Kidney (tissue), 13 donors: ENCODE measurements at regions not wholly inside any gene's neighbourhood (a gene's known extent, or its start where the extent isn't known, plus 50 kb on each side); places are given as distances from the start of the nearest gene placed in this dataset.

Source experiments
- DNase-seq, 5 donors: peaks; one replicate each; pipeline ENCODE4 v3.0.0-alpha.2; 2013 to 2020
- FAIRE-seq: peaks from 2 replicates; lab custom pipeline; 2012; peaks lifted over from hg19 to GRCh38; lab: Jason Lieb, UNC
- H3K27ac ChIP-seq, 2 donors: one replicate each; pipeline ENCODE4 v1.7.0; 2013; ENCODE audit warnings: low read depth in 2 of 2, low read length in 2 of 2, inconsistent platforms in 1 of 2
- H3K27me3 ChIP-seq: one replicate; pipeline ENCODE4 v1.7.1; 2013; ENCODE audit warnings: low read length, inconsistent platforms; ENCODE audit not compliant: control insufficient read depth, insufficient read depth
- H3K36me3 ChIP-seq, 3 donors: one replicate each; pipeline versions ENCODE4 v1.7.0 to v1.7.1; 2013; ENCODE audit warnings: low read length in 3 of 3, control low read depth in 1 of 3, inconsistent platforms in 1 of 3; ENCODE audit not compliant: insufficient read depth in 3 of 3, control insufficient read depth in 2 of 3
- H3K4me1 ChIP-seq, 3 donors: one replicate each; pipeline versions ENCODE4 v1.7.0 to v1.7.1; 2013; ENCODE audit warnings: low read length in 3 of 3, inconsistent platforms in 1 of 3, low read depth in 1 of 3; ENCODE audit not compliant: control insufficient read depth in 2 of 3, insufficient read depth in 2 of 3
- H3K4me3 ChIP-seq, 3 donors: one replicate each; pipeline versions ENCODE4 v1.7.0 to v1.8.1; 2013; ENCODE audit warnings: low read length in 3 of 3, control low read depth in 1 of 3, inconsistent platforms in 1 of 3
- H3K9ac ChIP-seq, 3 donors: one replicate each; pipeline versions ENCODE4 v1.7.0 to v1.7.1; 2013; ENCODE audit warnings: low read length in 3 of 3, control low read depth in 1 of 3, inconsistent platforms in 1 of 3
- H3K9me3 ChIP-seq, 3 donors: one replicate each; pipeline versions ENCODE4 v1.7.0 to v1.7.1; 2013; ENCODE audit warnings: low read length in 3 of 3, control low read depth in 1 of 3, inconsistent platforms in 1 of 3; ENCODE audit not compliant: control insufficient read depth in 2 of 3, insufficient read depth in 1 of 3
- intact Hi-C: fragments of 100-400 bp; cut with DNase I; formaldehyde crosslinking; loops from one replicate; pipeline ENCODE4 v1.11.1; 2022
- TF ChIP-seq, protein P1 (sequence below): IDR thresholded peaks from 3 replicates; pipeline ENCODE4 v1.5.1; 2012; ENCODE audit warnings: mild to moderate bottlenecking, moderate library complexity, borderline replicate concordance; ENCODE audit not compliant: insufficient read depth; ENCODE audit errors: extremely low read depth
- donor health status: control.
- donor health status: control.
- donor health status: control.
- donor health status: control.
- donor health status: control.
- donor health status: DM: yes; HTN: yes; CAD: no.
- donor health status: Normal renal cell carcinoma (clear cell type).

DNA sequence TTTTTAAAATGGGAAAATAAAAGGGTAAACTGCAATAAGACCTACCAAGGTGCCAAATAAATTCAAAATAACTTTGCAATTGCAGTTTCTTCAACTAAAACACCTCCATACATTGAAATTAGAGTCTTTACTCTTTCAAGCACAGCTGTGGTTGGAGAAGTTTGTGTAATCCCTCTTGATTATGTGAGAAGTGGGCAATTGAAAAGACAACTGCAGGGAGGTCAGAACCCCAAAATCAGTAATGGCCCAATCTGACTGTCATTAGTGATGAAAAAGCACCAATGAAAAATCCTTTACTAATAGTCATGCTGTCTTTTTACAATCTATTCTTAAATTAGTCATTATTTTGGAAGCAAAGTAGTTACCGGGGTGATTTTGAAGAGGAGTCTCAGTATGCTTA is 116.7 kb upstream of the RGMB start:
- Histone ChIP-seq H3K27ac (no peak overlapping the region), H3K9ac (no peak overlapping the region), H3K36me3 (no peaks in the 10 kb centered on the region), H3K27me3 (no peaks in the 10 kb centered on the region), H3K9me3 (no peaks in the 10 kb centered on the region), H3K4me3 (no peak overlapping the region), H3K4me1 (no peaks in the 10 kb centered on the region)
- intact Hi-C loops = no loop called here
- FAIRE-seq (no peak), DNase-seq (no peak)
- TF ChIP-seq, protein P1, sequence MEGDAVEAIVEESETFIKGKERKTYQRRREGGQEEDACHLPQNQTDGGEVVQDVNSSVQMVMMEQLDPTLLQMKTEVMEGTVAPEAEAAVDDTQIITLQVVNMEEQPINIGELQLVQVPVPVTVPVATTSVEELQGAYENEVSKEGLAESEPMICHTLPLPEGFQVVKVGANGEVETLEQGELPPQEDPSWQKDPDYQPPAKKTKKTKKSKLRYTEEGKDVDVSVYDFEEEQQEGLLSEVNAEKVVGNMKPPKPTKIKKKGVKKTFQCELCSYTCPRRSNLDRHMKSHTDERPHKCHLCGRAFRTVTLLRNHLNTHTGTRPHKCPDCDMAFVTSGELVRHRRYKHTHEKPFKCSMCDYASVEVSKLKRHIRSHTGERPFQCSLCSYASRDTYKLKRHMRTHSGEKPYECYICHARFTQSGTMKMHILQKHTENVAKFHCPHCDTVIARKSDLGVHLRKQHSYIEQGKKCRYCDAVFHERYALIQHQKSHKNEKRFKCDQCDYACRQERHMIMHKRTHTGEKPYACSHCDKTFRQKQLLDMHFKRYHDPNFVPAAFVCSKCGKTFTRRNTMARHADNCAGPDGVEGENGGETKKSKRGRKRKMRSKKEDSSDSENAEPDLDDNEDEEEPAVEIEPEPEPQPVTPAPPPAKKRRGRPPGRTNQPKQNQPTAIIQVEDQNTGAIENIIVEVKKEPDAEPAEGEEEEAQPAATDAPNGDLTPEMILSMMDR = no peak

- no peaks in the 10 kb centered on the region for H3K36me3 ChIP-seq
- FAIRE-seq = no peak
- no peak overlapping the region for H3K27ac ChIP-seq
- intact Hi-C loops = no loop called here
- no peaks in the 10 kb centered on the region for H3K9me3 ChIP-seq
- no peak overlapping the region for H3K4me3 ChIP-seq
- no peak overlapping the region for H3K9ac ChIP-seq
- no peak for DNase-seq
- TF ChIP-seq, protein P1 = no peak
- no peaks in the 10 kb centered on the region for H3K27me3 ChIP-seq
- H3K4me1 ChIP-seq = no peaks in the 10 kb centered on the region
Observed at GRCh38 chr5:98657559-98657958, 115.9 kb upstream of the RGMB start.

DNA sequence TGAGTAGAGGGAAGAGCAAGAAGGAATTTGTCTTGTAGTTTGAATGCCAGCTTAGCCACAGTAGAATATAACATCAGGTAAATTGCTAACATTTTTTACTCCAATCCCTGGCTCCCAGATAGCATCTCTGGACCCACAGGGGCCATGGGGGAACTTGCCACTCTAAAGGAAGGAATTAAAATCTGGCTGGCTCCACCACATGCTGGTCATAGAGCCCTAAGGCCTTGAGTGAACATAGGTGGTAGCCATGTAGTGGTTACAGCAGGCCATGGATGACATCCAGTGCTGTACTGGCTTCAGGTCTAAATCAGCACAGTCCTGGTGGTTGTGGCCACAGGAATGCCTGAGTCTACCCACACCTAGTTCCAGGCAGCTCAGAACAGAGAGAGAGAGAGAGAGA is 109.9 kb upstream of the RGMB start:
- H3K4me1 ChIP-seq = no peaks in the 10 kb centered on the region
- H3K9ac ChIP-seq = no peak overlapping the region
- FAIRE-seq (no peak), DNase-seq (no peak)
- TF ChIP-seq, protein P1 = no peak
- H3K4me3 ChIP-seq = no peak overlapping the region
- peaks cover 0 to 7% (median 0%) of the 10 kb centered on the region in 3 donors for H3K9me3 ChIP-seq
- H3K36me3 ChIP-seq = no peaks in the 10 kb centered on the region
- no peaks in the 10 kb centered on the region for H3K27me3 ChIP-seq
- intact Hi-C loops = no loop called here
- H3K27ac ChIP-seq = no peak overlapping the region

DNA sequence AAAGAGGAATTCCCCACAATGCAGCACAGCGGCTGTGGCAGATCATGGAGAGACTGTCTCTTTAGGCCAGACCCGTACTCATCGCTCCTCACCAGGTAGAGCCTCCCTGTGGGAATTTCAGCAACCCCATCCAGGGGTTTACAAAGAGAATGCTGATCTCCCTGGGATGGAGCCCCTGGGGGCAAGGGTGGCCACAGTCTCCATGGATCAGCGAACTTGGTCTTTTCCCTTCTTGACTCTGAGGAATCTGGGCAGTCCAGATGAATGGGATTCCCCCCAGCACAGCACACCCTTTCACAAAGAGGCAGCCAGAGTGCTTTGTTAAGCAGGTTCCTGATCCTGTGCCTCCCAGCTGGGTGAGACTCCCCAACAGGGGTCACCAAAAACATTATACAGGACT is 108.7 kb upstream of the RGMB start:
- Histone ChIP-seq H3K36me3 (no peaks in the 10 kb centered on the region), H3K27ac (no peak overlapping the region), H3K9me3 (peaks cover 0 to 7% (median 0%) of the 10 kb centered on the region in 3 donors), H3K9ac (no peak overlapping the region), H3K4me1 (no peaks in the 10 kb centered on the region), H3K4me3 (no peak overlapping the region), H3K27me3 (no peaks in the 10 kb centered on the region)
- TF ChIP-seq, protein P1 = no peak
- FAIRE-seq (no peak), DNase-seq (no peak)
- intact Hi-C loops = no loop called here
